ENCODE measurements at regions not wholly inside any gene's neighbourhood (a gene's known extent, or its start where the extent isn't known, plus 50 kb on each side); places are given as distances from the start of the nearest gene placed in this dataset.

DNA sequence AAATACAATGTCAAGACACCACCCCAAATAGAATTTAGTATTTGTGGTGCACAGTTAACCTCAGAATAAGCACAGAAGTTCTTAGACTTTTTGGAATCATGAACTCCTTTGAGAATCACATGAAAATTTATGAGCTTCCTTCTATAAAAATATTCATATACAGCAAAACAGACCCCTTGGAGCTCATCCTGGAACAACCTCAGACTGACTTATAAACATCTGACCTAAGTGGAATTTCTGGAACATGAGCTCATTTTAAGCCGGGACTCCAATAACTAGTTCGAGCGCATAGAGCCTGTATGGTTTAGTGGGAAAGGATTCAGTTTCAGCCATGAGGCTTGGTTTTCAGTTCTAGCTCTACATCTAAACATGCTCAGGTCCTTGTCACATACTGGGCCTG, 192.3 kb downstream of the DEPDC1B start:
- no peak overlapping the region for H3K4me3 ChIP-seq
- no peak for DNase-seq
- H3K36me3 ChIP-seq, result no peaks in the 10 kb centered on the region
- TF ChIP-seq EP300 (IDR thresholded peaks at IDR 0.05) (no peak), POLR2A (IDR thresholded peaks at IDR 0.05) (no peak)
- TF ChIP-seq, protein P1, sequence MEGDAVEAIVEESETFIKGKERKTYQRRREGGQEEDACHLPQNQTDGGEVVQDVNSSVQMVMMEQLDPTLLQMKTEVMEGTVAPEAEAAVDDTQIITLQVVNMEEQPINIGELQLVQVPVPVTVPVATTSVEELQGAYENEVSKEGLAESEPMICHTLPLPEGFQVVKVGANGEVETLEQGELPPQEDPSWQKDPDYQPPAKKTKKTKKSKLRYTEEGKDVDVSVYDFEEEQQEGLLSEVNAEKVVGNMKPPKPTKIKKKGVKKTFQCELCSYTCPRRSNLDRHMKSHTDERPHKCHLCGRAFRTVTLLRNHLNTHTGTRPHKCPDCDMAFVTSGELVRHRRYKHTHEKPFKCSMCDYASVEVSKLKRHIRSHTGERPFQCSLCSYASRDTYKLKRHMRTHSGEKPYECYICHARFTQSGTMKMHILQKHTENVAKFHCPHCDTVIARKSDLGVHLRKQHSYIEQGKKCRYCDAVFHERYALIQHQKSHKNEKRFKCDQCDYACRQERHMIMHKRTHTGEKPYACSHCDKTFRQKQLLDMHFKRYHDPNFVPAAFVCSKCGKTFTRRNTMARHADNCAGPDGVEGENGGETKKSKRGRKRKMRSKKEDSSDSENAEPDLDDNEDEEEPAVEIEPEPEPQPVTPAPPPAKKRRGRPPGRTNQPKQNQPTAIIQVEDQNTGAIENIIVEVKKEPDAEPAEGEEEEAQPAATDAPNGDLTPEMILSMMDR (IDR thresholded peaks at IDR 0.05), result no peak
- no peaks in the 10 kb centered on the region for H3K9me3 ChIP-seq
- 67 to 85% (median 80%) methylated on average over 3 of the region's 3 CpGs for WGBS, 3 donors
- no peak overlapping the region for H3K27ac ChIP-seq
- intact Hi-C loops (cut with DNase I), result no loop called here
- no peaks in the 10 kb centered on the region for H3K27me3 ChIP-seq
- no peaks in the 10 kb centered on the region for H3K4me1 ChIP-seq (ENCODE audit: insufficient read depth)

DNA sequence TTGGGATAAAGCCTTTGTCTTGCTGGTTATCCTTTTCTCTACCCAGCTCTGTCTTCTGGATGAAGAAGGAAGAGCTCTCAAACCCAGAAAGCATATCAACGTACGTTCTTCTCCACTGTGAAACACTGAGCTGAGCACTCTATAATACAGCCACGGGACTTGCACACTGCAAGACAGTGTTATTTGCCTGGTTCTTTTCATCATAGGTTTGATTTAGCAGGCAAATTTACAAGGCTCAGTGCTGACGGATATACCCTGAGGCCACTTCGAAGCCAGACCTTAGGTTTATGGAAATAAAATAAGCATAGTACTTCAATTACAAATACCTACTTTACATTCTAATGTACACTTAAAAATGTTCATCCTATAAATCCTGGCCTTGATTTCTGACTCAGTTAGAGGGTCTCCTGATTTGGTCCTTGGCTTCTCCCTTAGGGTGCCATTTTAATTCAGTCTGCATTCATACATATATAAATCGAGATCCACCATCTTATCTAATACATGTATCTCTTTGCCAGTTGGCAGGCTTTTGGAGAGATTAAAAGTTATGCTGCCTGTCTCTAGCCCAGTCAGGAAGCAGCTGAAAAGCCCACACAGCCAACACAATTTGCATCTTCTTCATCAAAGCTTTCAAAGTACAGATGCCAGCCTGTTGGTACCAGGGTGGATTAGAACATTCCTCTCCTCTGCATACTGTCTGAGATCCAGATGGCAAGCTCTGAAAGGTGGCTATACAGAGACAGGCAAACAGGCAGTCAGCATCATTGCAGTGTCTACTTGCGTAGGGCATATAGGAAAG, 194.4 kb downstream of the DEPDC1B start:
- Histone ChIP-seq H3K9me3 (no peaks in the 10 kb centered on the region), H3K4me3 (no peak overlapping the region), H3K36me3 (no peaks in the 10 kb centered on the region), H3K27me3 (no peaks in the 10 kb centered on the region), H3K4me1 (ENCODE audit: insufficient read depth) (no peaks in the 10 kb centered on the region), H3K27ac (no peak overlapping the region)
- no peak for DNase-seq
- TF ChIP-seq, protein P1 (IDR thresholded peaks at IDR 0.05), result no peak
- no peak for TF ChIP-seq POLR2A (IDR thresholded peaks at IDR 0.05)
- no peak for TF ChIP-seq EP300 (IDR thresholded peaks at IDR 0.05)
- intact Hi-C loops (cut with DNase I), result no loop called here
- WGBS, 3 donors, result 84 to 90% (median 88%) methylated on average over 7 of the region's 7 CpGs

DNA sequence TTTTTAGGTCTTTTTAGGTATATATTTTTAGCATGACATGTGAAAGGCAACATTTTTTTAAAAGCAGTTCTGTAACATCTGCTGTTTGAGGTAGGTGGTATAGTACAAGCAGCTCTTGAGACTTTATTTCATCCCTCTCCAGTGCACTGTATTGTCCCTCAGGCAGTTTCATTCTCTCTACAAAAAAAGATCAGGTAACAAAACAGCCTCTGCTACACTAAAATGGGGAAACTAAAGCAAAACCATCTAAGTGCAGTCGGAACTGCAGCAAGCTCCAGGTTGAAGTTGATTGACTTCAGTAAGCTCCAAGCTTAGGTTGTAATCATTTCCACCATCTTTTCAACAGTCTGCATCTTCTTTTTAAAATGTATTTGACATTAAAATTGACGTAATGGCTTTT, 195.6 kb downstream of the DEPDC1B start:
- 84 to 91% (median 87%) methylated on average over 2 of the region's 2 CpGs for WGBS, 3 donors
- H3K9me3 ChIP-seq, result no peaks in the 10 kb centered on the region
- intact Hi-C loops (cut with DNase I), result no loop called here
- H3K27me3 ChIP-seq, result no peaks in the 10 kb centered on the region
- DNase-seq, result no peak
- TF ChIP-seq EP300 (IDR thresholded peaks at IDR 0.05) (no peak), POLR2A (IDR thresholded peaks at IDR 0.05) (no peak)
- TF ChIP-seq, protein P1 (IDR thresholded peaks at IDR 0.05), result no peak
- no peaks in the 10 kb centered on the region for H3K4me1 ChIP-seq (ENCODE audit: insufficient read depth)
- no peaks in the 10 kb centered on the region for H3K36me3 ChIP-seq
- no peak overlapping the region for H3K27ac ChIP-seq
- H3K4me3 ChIP-seq, result no peak overlapping the region

DNA sequence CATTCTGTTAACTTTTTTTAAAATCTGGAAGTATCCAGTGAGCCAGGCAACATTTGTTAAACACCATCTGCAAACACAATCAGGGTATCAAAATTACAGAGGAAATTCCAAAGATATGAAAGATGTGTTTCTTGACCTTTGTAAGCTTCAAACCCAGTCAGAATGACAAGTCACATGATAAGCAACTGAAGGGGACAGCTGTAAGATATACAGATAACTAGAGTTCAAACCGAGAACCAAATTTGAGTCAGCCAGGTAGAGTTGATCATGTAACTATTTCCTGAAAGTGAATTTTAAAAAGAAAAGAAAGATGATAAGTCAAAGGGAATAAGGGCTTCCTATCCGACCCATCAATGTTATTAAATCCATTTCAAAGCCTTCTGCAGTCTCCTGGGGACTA, 196.2 kb downstream of the DEPDC1B start:
- no peak for DNase-seq
- H3K27ac ChIP-seq, result no peak overlapping the region
- intact Hi-C loops (cut with DNase I), result no loop called here
- H3K27me3 ChIP-seq, result no peaks in the 10 kb centered on the region
- WGBS, 3 donors, result 42 to 73% (median 46%) methylated on average over 2 of the region's 2 CpGs
- H3K9me3 ChIP-seq, result no peaks in the 10 kb centered on the region
- no peaks in the 10 kb centered on the region for H3K4me1 ChIP-seq (ENCODE audit: insufficient read depth)
- no peaks in the 10 kb centered on the region for H3K36me3 ChIP-seq
- TF ChIP-seq EP300 (IDR thresholded peaks at IDR 0.05) (no peak), POLR2A (IDR thresholded peaks at IDR 0.05) (no peak)
- TF ChIP-seq, protein P1 (IDR thresholded peaks at IDR 0.05), result no peak
- no peak overlapping the region for H3K4me3 ChIP-seq
